GM12872 (cell line): ENCODE measurements at regions not wholly inside any gene's neighbourhood (a gene's known extent, or its start where the extent isn't known, plus 50 kb on each side); places are given as distances from the start of the nearest gene placed in this dataset.

Experiments
- TF ChIP-seq, protein P1 (sequence below): IDR thresholded peaks from 3 replicates; pipeline ENCODE4 v1.5.1; 2011; ENCODE audit warnings: low read depth, mild to moderate bottlenecking, low read length, moderate library complexity; ENCODE audit not compliant: insufficient read depth

DNA sequence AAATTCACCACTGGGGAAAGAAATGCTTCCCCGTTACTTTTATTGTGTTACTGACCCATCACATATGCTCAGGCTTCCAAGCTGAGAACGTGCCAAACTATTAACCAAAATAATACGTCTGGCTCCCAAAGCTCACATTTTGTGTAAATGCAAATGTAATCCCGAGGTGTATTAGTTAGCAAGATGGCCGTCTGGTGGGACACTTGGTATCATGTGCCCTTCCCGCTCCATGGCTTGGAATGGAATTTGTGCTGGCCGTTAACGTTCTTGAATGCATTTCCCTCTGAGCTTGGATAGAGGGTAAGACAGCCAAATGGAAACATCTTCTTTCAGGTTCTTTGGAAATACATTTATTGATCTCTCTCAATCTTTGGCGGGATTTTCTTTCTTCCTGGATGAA lies 105.0 kb downstream of the MFAP3L start:
- TF ChIP-seq, protein P1, sequence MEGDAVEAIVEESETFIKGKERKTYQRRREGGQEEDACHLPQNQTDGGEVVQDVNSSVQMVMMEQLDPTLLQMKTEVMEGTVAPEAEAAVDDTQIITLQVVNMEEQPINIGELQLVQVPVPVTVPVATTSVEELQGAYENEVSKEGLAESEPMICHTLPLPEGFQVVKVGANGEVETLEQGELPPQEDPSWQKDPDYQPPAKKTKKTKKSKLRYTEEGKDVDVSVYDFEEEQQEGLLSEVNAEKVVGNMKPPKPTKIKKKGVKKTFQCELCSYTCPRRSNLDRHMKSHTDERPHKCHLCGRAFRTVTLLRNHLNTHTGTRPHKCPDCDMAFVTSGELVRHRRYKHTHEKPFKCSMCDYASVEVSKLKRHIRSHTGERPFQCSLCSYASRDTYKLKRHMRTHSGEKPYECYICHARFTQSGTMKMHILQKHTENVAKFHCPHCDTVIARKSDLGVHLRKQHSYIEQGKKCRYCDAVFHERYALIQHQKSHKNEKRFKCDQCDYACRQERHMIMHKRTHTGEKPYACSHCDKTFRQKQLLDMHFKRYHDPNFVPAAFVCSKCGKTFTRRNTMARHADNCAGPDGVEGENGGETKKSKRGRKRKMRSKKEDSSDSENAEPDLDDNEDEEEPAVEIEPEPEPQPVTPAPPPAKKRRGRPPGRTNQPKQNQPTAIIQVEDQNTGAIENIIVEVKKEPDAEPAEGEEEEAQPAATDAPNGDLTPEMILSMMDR, result no peak

DNA sequence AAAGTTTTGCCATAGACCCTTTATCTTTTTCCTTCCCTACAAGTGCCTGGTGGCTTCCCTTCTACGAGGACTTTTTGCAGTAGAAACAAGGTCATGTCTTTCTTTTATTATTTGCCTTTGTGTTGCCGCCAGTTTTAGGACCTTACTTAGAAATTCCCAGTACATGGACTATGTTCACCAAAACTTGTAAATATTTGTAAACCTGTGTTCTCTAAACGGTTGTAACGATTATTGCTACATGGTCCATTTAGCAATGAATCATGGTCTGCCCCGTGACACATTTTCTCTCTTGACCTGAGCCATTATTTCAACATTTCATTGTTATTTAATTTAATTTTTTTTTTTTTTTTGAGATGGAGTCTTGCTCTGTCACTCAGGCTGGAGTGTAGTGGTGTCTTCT lies 110.7 kb downstream of the MFAP3L start:
- TF ChIP-seq, protein P1, result no peak

DNA sequence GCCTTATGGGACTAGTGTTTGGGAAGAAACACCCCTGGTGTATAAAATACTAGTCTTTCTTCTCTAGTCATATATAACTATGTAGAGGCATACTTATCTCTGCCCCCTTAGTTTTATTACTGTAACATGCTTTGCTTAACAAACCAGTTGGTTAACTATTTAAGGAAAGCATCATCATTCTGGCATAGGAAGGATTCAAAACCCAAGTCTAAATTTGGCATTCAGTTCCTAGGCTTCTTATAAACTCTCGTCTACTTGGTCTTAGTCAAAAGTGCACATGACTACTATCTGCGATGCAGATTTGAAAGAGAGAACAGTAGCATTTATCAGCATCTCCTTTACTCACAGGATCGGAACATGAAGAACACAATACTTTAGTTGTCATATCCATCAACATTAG lies 111.3 kb downstream of the MFAP3L start:
- TF ChIP-seq, protein P1, result no peak

DNA sequence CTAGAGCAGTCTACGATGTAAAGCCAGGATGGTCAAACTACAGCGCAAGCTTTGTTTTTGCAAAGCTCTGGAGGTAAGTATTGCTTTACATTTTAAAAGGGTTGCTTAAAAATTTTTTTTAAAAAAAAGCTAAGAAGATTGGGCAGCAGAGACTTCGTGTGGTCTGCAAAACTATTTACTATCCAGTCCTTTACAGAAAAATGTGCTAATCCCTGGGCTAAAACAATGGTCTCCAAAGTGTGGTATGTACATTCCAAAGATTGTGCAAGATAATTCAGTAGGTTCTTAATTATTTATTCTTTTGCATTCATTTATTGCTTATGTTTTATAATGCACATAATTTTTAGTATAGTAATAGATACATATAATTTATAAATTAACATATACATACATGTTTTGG lies 113.2 kb downstream of the MFAP3L start:
- TF ChIP-seq, protein P1, result no peak

DNA sequence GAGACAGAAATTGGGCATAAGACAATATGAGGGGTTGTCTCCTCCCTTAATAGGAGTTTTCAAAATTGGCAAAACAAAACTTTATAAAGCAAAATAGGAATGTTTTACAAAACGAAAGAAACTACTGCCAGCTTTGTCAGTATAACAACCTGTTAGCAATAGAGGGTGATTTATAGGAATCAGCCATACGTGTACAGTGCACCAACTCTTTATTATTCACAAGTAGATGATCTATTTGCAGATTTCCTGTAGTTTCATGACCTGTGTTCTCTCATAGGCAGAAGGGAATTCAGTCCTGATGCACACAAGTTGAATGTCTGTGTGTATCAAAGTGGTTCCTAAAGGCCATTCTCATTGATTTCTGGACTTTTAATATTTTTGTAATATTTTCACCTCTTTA lies 116.3 kb downstream of the MFAP3L start:
- TF ChIP-seq, protein P1, result no peak

DNA sequence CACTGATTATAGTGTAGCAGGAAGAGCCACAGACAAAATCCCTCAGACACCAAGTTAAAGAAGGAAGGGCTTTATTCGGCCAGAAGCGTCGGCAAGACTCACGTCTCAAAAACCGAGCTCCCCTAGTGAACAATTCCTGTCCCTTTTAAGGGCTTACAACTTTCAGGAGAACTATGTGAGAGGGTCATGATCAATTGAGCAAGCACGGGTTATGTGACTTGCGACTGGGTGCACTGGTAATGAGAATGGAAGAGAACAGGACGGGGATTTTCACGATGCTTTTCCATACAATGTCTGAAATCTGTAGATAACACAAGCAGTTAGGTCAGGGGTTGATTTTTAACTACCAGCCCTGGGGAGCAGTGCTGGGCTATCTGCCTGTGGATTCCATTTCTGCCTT lies 116.7 kb downstream of the MFAP3L start:
- TF ChIP-seq, protein P1, result no peak

DNA sequence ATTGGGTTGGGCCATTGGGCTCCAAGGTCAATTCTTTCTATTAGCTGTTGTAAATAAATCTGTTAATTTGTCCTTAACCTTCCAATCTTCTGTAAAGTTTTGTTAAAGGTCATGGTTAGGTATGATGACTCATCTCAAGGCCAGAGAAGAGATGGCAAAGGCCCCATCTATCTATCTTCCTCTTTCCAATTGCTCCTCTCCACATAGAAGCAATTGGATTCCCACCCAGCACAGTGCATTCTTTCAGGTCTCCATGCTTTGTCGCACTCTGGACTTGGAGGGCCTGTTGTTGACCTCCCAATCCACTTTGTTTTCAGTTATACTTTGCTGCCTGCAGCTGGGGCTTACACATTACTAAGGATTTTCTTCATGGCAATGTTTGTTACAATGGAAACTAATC lies 118.5 kb downstream of the MFAP3L start:
- TF ChIP-seq, protein P1, result no peak

DNA sequence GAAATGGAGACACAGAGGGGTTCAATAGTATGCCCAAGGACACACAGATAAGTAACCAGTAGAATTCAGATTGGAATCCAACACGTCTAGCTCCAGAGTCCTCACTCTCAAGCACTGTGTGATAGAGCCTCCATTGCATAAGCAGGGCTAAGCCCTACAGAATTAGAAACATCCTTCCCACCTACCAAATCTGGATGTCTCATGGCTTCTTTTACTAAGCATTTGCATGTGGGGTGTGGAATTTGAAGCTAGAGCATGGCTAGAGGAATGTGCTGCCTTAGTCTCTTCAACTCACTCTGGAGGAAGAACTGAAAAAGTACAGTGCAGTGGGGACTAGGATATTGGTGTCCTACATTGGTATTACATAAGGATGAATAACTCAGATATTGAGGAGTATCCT lies 119.4 kb downstream of the MFAP3L start:
- TF ChIP-seq, protein P1, result no peak
